ENCODE measurements at regions not wholly inside any gene's neighbourhood (a gene's known extent, or its start where the extent isn't known, plus 50 kb on each side); places are given as distances from the start of the nearest gene placed in this dataset.
A peak's percentile ranks its signal among the peaks of the same experiment; 100 is the strongest.

- DNase-seq (ENCODE audit: low spot score), result peak; percentile 26
Measured at GRCh38 chr12:47306773-47307679, 227.3 kb upstream of the AMIGO2 start.

DNA sequence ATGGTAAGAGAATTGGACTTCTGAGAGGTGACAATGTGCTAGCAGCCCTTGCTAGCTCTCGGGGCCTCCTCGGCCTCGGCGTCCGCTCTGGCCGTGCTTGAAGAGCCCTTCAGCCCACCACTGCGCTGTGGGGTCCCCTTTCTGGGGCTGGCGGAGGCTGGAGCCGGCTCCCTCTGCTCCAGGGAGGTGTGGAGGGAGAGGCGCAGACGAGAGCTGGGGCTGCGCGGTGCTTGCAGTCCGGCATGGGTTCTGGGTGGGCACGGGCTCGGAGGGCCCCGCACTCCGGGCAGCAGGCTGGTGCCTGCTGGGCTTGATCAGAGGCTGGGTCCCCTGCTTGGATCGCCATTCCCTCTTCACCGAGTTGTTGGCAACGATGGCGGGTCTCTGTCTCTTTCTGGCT, 226.4 kb upstream of the AMIGO2 start:
- DNase-seq (ENCODE audit: low spot score), result no peak

- DNase-seq (ENCODE audit: low spot score), result no peak
Measured at GRCh38 chr12:47305464-47305863, 225.7 kb upstream of the AMIGO2 start.

- DNase-seq (ENCODE audit: low spot score), result no peak
Measured at GRCh38 chr12:47303995-47304560, 224.3 kb upstream of the AMIGO2 start.

GRCh38 chr12:47303207-47303606, 223.4 kb upstream of the AMIGO2 start:
- no peak for DNase-seq (ENCODE audit: low spot score)

DNA sequence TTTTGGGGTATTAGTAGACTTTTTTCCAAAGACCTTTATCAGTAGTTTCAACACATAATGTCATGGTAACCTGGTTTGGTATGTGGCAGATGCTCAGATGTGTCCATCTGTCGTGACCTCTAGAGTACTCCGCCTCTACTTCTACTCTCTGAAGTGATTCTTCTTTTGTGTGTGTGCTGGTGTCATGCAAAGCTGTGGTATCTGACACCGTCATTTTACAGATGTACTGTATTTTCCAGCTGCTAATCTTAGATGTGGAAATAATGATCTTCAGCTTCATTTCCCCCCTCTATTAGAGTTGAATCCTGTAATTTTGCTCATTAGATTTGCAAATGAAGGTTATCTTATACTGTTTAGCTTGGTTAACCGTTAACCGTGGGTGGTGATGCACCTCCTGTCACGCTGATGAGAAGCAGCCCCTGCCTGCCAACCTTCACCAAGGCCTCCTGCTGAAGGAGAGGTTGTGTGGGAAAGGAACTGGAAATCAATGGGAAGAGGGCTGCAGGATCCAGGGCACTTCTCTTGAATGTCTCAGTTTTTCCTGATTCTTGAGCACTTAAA, 222.4 kb upstream of the AMIGO2 start:
- DNase-seq (ENCODE audit: low spot score), result no peak

GRCh38 chr12:47299586-47299985, 219.8 kb upstream of the AMIGO2 start:
- no peak for DNase-seq (ENCODE audit: low spot score)

DNA sequence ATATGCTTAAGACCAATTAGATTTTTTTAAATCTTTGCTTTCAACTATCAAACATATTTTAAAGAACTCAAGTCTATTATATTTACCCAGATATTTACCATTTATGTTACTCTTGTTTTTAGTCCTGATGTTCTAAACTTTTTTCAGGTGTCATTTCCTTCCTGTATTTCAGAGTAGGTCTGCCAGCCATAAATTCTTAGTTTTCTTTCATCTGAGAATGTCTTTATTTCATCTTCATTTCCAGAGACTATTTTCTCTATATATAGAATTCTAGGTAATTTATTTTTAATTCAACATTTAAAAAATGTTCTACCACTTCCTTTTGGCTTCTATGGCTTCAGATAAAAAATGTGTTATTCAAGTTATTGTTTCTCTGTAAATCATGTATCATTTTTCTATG, 218.2 kb upstream of the AMIGO2 start:
- DNase-seq (ENCODE audit: low spot score), result no peak

GRCh38 chr12:47296828-47297227, 217.1 kb upstream of the AMIGO2 start:
- no peak for DNase-seq (ENCODE audit: low spot score)

DNA sequence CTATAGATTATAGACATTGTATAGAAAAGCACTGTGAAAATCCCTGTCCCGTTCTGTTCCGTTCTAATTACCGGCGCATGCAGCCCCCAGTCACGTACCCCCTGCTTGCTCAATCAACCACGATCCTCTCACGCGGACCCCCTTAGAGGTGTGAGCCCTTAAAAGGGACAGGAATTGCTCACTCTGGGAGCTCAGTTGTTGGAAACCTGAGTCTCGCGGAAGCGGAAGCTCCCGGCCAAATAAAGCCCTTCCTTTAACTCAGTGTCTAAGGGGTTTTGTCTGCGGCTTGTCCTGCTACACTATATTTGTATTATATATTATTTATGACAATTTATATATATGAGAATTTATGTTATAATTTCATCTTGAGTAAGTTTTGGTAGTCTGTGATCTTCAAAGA, 213.6 kb upstream of the AMIGO2 start:
- no peak for DNase-seq (ENCODE audit: low spot score)

GRCh38 chr12:47286676-47287075, 206.9 kb upstream of the AMIGO2 start:
- DNase-seq (ENCODE audit: low spot score), result no peak
